ENCODE measurements at regions not wholly inside any gene's neighbourhood (a gene's known extent, or its start where the extent isn't known, plus 50 kb on each side); places are given as distances from the start of the nearest gene placed in this dataset.
"Not testable (repeated sequence)": the region's sequence is repeated elsewhere in the genome, so short reads cannot be mapped to it uniquely, and the experiment has no call there.

- ATAC-seq (ENCODE audit: low read depth) (no peak), DNase-seq (no peak)
- ChIA-PET POLR2A (no interaction called here), CTCF (no interaction called here)
- Mint-ChIP-seq H3K4me1 (no peaks in the 10 kb centered on the region), H3K27me3 (no peaks in the 10 kb centered on the region), H3K4me3 (no peak overlapping the region), H3K36me3 (ENCODE audit: low read depth) (no peaks in the 10 kb centered on the region), H3K9me3 (no peaks in the 10 kb centered on the region), H3K27ac (no peak overlapping the region)
- TF ChIP-seq, protein P1, sequence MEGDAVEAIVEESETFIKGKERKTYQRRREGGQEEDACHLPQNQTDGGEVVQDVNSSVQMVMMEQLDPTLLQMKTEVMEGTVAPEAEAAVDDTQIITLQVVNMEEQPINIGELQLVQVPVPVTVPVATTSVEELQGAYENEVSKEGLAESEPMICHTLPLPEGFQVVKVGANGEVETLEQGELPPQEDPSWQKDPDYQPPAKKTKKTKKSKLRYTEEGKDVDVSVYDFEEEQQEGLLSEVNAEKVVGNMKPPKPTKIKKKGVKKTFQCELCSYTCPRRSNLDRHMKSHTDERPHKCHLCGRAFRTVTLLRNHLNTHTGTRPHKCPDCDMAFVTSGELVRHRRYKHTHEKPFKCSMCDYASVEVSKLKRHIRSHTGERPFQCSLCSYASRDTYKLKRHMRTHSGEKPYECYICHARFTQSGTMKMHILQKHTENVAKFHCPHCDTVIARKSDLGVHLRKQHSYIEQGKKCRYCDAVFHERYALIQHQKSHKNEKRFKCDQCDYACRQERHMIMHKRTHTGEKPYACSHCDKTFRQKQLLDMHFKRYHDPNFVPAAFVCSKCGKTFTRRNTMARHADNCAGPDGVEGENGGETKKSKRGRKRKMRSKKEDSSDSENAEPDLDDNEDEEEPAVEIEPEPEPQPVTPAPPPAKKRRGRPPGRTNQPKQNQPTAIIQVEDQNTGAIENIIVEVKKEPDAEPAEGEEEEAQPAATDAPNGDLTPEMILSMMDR (IDR thresholded peaks at IDR 0.05) = no peak
- intact Hi-C loops (cut with micrococcal nuclease) = no loop called here
Measured at GRCh38 chr13:81172603-81173002, 831.7 kb upstream of the SPRY2 start.

DNA sequence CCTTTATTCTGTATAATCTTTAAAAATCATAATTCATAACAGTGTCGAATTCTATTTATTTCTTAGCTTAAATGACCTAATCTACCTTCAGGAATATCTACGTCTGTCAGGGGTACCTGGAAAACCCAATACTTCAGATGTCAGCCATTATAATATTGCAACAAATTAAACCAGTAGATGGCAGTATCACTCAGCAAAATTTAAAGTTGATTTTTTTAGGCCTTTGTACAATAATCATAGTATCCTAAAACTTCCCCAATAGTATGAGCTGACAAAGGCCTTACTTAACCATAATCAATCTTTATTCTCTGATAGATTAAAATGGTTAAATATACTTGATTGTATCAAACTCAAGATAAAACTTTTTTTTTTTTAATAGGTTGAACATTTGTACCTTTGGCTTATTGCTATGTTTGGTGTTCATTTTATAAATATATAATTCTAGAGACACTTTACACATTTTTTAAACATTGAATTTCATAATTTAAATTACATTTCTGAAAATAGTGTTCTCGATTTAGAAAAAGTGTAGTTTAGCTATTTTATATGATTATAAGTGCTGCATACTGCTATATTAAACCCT, 830.2 kb upstream of the SPRY2 start:
- ChIA-PET POLR2A (no interaction called here), CTCF (no interaction called here)
- TF ChIP-seq, protein P1 (IDR thresholded peaks at IDR 0.05) = no peak
- Mint-ChIP-seq H3K27me3 (no peaks in the 10 kb centered on the region), H3K36me3 (ENCODE audit: low read depth) (no peaks in the 10 kb centered on the region), H3K9me3 (no peaks in the 10 kb centered on the region), H3K4me1 (no peaks in the 10 kb centered on the region), H3K27ac (no peak overlapping the region), H3K4me3 (no peak overlapping the region)
- DNase-seq (no peak), ATAC-seq (ENCODE audit: low read depth) (no peak)
- intact Hi-C loops (cut with micrococcal nuclease) = no loop called here

DNA sequence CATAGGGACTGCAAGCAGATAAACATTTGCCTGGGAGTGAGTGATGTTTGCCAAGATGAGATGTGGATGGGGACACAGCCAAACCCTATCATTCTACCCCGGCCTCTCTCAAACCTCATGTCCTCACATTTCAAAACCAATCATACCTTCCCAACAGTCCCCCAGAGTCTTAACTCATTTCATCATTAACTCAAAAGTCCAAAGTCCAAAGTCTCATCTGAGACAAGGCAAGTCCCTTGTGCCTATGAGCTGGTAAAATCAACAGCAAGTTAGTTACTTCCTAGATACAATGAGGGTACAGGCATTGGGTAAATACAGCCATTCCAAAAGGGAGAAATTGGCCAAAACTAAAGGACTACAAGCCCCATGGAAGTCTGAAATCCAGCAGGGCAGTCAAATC, 822.9 kb upstream of the SPRY2 start:
- POLR2A ChIA-PET = not testable (repeated sequence)

DNA sequence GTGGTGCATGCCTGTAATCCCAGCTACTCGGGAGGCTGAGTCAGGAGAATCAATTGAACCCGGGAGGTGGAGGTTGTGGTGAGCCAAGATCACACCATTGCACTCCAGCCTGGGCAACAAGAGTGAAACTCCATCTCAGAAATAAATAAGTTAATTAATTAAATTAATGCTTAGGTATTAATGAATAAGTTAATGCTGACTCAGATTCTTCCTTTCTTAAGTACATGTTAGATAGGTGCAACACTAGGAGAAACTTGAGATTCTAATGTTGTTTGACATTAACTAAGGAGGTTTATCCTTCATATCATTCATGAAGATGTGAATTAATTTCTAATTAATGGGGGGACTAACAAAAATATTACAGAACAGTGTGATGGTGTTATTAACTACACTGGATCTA, 812.6 kb upstream of the SPRY2 start:
- Mint-ChIP-seq H3K27ac (no peak overlapping the region), H3K4me3 (no peak overlapping the region), H3K4me1 (no peaks in the 10 kb centered on the region), H3K36me3 (ENCODE audit: low read depth) (no peaks in the 10 kb centered on the region), H3K9me3 (no peaks in the 10 kb centered on the region), H3K27me3 (no peaks in the 10 kb centered on the region)
- ATAC-seq (ENCODE audit: low read depth) = no peak
- TF ChIP-seq, protein P1 (IDR thresholded peaks at IDR 0.05) = no peak
- intact Hi-C loops (cut with micrococcal nuclease) = no loop called here
- CTCF ChIA-PET = no interaction called here
- POLR2A ChIA-PET = no interaction called here
- no peak for DNase-seq

More for the DNA sequence above, 822.9 kb upstream of the SPRY2 start:
- H3K27me3 Mint-ChIP-seq; H3K9me3 Mint-ChIP-seq; CTCF ChIA-PET; H3K4me3 Mint-ChIP-seq; intact Hi-C loops (cut with micrococcal nuclease); H3K36me3 Mint-ChIP-seq (ENCODE audit: low read depth); ATAC-seq (ENCODE audit: low read depth); H3K4me1 Mint-ChIP-seq; H3K27ac Mint-ChIP-seq; DNase-seq: not testable (repeated sequence)

DNA sequence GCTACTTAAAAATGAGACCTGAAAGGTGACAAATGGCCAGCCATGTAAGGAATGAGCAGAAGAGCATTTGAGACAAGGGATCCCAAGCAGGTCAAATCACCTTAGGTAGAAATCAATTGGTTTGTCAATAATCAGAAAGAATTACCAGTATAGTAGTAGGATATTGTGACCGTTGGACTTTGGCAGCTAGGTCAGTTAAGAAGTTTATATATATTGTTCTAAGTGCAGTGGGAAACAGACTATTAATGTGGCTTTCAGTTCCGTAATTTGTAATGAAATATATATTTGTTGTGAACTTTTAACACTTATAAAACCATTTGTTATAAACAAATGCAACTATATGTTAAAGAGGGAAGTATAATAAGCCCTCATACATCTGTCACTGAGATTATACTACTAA, 807.9 kb upstream of the SPRY2 start:
- CTCF ChIA-PET = no interaction called here
- H3K36me3 Mint-ChIP-seq (ENCODE audit: low read depth) = no peaks in the 10 kb centered on the region
- intact Hi-C loops (cut with micrococcal nuclease) = no loop called here
- ATAC-seq (ENCODE audit: low read depth) (no peak), DNase-seq (no peak)
- POLR2A ChIA-PET = no interaction called here
- peaks cover 6% of the 10 kb centered on the region for H3K9me3 Mint-ChIP-seq
- TF ChIP-seq, protein P1 (IDR thresholded peaks at IDR 0.05) = no peak
- H3K27ac Mint-ChIP-seq = no peak overlapping the region
- no peak overlapping the region for H3K4me3 Mint-ChIP-seq
- H3K4me1 Mint-ChIP-seq = no peaks in the 10 kb centered on the region
- H3K27me3 Mint-ChIP-seq = no peaks in the 10 kb centered on the region

GRCh38 chr13:81146576-81146975, 805.6 kb upstream of the SPRY2 start:
- intact Hi-C loops (cut with micrococcal nuclease); ATAC-seq (ENCODE audit: low read depth); H3K27ac Mint-ChIP-seq; POLR2A ChIA-PET; H3K4me1 Mint-ChIP-seq; H3K4me3 Mint-ChIP-seq; H3K27me3 Mint-ChIP-seq; H3K36me3 Mint-ChIP-seq (ENCODE audit: low read depth); CTCF ChIA-PET; H3K9me3 Mint-ChIP-seq; DNase-seq: not testable (repeated sequence)
